CD4-positive, alpha-beta T cell treated with Interleukin-12 subunit alpha and Interleukin-12 subunit beta, for 1 hour (primary cell): ENCODE measurements at regions not wholly inside any gene's neighbourhood (a gene's known extent, or its start where the extent isn't known, plus 50 kb on each side); places are given as distances from the start of the nearest gene placed in this dataset.

Experiments used
- DNase-seq: peaks from one replicate; pipeline ENCODE4 v3.0.0-alpha.2; 2020

- no peak for DNase-seq
Measured at GRCh38 chr6:8536122-8536521, 100.8 kb upstream of the SLC35B3 start.

GRCh38 chr6:8535519-8535918, 100.2 kb upstream of the SLC35B3 start:
- no peak for DNase-seq

DNA sequence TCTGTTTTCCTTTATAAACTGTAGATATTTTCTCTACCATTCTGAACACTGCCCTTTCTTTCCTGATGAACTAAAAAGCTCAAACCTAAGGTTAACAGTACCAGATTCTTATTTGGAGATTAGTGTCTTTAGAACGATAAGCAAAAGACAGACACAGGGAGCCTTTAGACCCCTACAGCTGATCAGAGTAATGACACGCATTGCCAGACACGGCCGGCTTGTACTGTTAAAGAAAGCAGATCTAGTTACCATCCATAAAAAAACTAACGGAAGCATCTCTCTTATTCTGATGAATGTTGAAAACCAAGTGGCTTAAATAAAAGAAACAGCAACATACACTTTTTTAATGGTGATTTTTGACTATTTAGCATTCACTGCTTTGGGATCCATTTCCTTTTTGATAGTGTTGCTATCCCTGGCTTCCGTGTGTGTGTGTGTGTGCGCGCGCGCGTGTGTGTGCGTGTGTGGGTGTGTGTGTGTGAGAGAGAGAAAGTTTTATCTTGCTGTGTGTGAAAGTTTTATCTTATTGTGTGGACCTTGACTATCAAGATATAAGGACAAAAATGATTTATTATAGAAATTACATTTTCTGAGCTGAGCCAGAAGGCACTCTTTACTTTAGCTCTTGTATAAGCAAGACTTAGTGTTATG, 95.6 kb upstream of the SLC35B3 start:
- DNase-seq = no peak

DNA sequence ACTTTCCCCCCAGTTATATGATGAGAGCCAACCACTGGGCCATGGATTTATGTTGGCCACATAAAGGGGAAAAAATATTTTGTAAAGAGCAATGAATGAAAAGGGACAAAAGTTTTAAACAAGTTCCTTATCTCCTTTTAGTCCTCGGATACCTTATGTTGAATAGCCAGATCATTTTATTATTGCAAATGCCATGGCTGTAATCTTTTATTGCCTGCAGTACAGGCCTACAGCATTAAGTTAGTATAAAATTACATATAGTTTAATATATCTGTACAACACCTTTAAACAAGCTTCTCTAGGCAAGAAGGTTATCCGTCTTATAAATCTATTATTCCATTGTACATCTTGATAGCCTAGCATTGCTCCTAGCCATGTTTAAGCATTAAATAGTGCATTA, 93.9 kb upstream of the SLC35B3 start:
- no peak for DNase-seq

DNA sequence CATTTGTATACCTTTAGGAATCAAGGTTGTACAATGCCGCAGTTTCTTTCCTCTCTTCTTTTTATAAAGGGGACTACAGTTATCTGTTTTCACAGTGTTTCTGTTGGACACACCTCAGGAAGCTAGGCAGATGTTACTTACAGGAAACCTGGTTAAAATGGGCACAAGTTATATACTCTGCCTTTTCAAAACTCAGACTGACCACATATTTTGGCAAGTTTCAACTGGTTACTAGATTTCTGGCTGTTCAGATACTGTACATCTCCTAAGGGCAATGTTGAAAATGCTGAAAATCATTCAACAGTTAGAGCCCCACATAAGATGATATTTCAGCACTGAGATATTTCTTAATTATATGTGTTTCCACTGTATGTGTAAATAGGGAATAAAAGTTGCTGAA, 92.5 kb upstream of the SLC35B3 start:
- DNase-seq = no peak

DNA sequence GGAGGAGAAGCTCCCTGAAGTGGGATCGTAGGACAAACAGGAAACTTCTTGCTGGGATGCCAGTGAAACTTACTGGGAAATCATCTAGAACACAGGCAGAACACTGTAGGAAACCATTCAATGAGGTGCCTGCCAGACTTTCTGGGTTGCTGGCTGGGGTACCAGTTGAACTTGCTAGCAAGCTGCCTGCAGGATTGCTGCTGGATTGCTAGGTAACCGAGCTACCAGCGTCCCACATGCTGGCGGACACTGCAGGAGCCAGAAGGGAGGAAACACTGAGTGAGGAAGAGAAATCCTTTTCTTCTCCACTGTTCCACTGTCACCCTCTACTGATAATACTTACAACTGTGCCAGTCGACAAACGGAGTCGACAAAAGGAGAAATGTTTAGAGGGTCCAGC, 91.3 kb upstream of the SLC35B3 start:
- no peak for DNase-seq

- no peak for DNase-seq
Measured at GRCh38 chr6:8525370-8525769, 90.0 kb upstream of the SLC35B3 start.

DNA sequence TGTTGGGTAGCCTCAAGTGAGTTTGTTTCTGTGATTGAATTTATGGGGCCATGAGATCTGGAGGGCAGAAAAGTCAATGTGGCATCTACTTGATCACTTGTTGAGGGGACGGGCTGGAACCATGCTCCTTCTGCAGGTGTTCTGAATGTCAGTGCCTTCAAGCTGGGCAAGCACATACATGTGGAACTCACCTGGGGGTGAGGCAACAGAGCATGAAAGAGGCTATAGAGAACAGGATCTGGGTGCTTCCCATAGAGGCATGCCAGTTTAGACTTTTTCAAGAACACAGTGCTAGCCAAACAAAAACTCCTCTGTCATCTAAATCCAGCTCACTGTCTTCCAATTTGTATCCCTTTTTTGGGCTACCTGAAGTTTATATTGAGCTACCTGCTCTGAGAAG, 77.8 kb upstream of the SLC35B3 start:
- no peak for DNase-seq

- no peak for DNase-seq
Measured at GRCh38 chr6:8507286-8507685, 71.9 kb upstream of the SLC35B3 start.

DNA sequence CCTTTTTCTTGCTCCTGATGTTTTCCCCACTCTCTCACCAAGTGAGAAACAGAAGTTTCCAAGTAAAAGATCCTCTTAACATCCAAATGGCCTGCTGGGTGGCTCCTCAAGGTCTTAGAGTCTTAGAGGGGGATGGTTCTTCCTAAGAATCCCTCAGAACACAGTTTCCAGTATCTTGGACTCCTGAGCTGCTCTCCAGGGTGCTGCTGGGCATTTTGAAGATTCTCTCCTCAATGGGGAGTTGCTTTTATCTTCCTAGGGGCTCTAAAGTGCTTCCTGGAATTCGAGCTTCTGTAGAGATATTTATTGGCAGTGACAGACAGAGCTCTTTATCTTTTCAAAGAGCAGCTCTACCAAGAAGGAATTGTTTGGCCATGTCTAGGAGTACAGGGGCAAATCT, 70.8 kb upstream of the SLC35B3 start:
- DNase-seq = no peak

- no peak for DNase-seq
Measured at GRCh38 chr6:8499540-8499939, 64.2 kb upstream of the SLC35B3 start.

- no peak for DNase-seq
Measured at GRCh38 chr6:8494730-8495129, 59.4 kb upstream of the SLC35B3 start.

GRCh38 chr6:8492536-8493133, 57.3 kb upstream of the SLC35B3 start:
- no peak for DNase-seq
